ENCODE measurements at regions not wholly inside any gene's neighbourhood (a gene's known extent, or its start where the extent isn't known, plus 50 kb on each side); places are given as distances from the start of the nearest gene placed in this dataset.

- no peak for TF ChIP-seq CTCF (IDR thresholded peaks at IDR 0.05; ENCODE audit: low read depth, low read length)
- no peaks in the 10 kb centered on the region for H3K36me3 ChIP-seq
- no peak overlapping the region for H3K4me3 ChIP-seq (ENCODE audit: low read depth, low read length)
- no peak for DNase-seq
- no peaks in the 10 kb centered on the region for H3K9me3 ChIP-seq (ENCODE audit: severe bottlenecking)
- H3K27me3 ChIP-seq (ENCODE audit: insufficient read depth, low read depth, severe bottlenecking): no peaks in the 10 kb centered on the region
- no peak overlapping the region for H3K27ac ChIP-seq
Measured at GRCh38 chr2:194205568-194206227, 1451.3 kb upstream of the SLC39A10 start.

- no peak for DNase-seq
- Histone ChIP-seq H3K27ac (no peak overlapping the region), H3K9me3 (ENCODE audit: severe bottlenecking) (no peaks in the 10 kb centered on the region), H3K27me3 (ENCODE audit: insufficient read depth, low read depth, severe bottlenecking) (no peaks in the 10 kb centered on the region), H3K4me3 (ENCODE audit: low read depth, low read length) (no peak overlapping the region), H3K36me3 (no peaks in the 10 kb centered on the region)
- TF ChIP-seq CTCF (IDR thresholded peaks at IDR 0.05; ENCODE audit: low read depth, low read length): no peak
Measured at GRCh38 chr2:194203898-194204297, 1453.1 kb upstream of the SLC39A10 start.

GRCh38 chr2:194182888-194183287, 1474.1 kb upstream of the SLC39A10 start:
- DNase-seq: no peak
- no peak for TF ChIP-seq CTCF (IDR thresholded peaks at IDR 0.05; ENCODE audit: low read depth, low read length)
- H3K9me3 ChIP-seq (ENCODE audit: severe bottlenecking): no peaks in the 10 kb centered on the region
- no peaks in the 10 kb centered on the region for H3K27me3 ChIP-seq (ENCODE audit: insufficient read depth, low read depth, severe bottlenecking)
- no peak overlapping the region for H3K27ac ChIP-seq
- no peaks in the 10 kb centered on the region for H3K36me3 ChIP-seq
- H3K4me3 ChIP-seq (ENCODE audit: low read depth, low read length): no peak overlapping the region

GRCh38 chr2:194176134-194176533, 1480.9 kb upstream of the SLC39A10 start:
- H3K4me3 ChIP-seq (ENCODE audit: low read depth, low read length): no peak overlapping the region
- no peak for TF ChIP-seq CTCF (IDR thresholded peaks at IDR 0.05; ENCODE audit: low read depth, low read length)
- no peak for DNase-seq
- H3K9me3 ChIP-seq (ENCODE audit: severe bottlenecking): no peaks in the 10 kb centered on the region
- no peaks in the 10 kb centered on the region for H3K36me3 ChIP-seq
- H3K27me3 ChIP-seq (ENCODE audit: insufficient read depth, low read depth, severe bottlenecking): no peaks in the 10 kb centered on the region
- no peak overlapping the region for H3K27ac ChIP-seq

GRCh38 chr2:194166818-194167217, 1490.2 kb upstream of the SLC39A10 start:
- no peaks in the 10 kb centered on the region for H3K36me3 ChIP-seq
- DNase-seq: peak; percentile 28
- no peak overlapping the region for H3K27ac ChIP-seq
- no peak overlapping the region for H3K4me3 ChIP-seq (ENCODE audit: low read depth, low read length)
- no peaks in the 10 kb centered on the region for H3K9me3 ChIP-seq (ENCODE audit: severe bottlenecking)
- no peaks in the 10 kb centered on the region for H3K27me3 ChIP-seq (ENCODE audit: insufficient read depth, low read depth, severe bottlenecking)
- TF ChIP-seq CTCF (IDR thresholded peaks at IDR 0.05; ENCODE audit: low read depth, low read length): peak; percentile 58

GRCh38 chr2:194155431-194155830, 1501.6 kb upstream of the SLC39A10 start:
- no peak overlapping the region for H3K4me3 ChIP-seq (ENCODE audit: low read depth, low read length)
- no peak for TF ChIP-seq CTCF (IDR thresholded peaks at IDR 0.05; ENCODE audit: low read depth, low read length)

More at GRCh38 chr2:194155431-194155830, 1501.6 kb upstream of the SLC39A10 start:
- no peaks in the 10 kb centered on the region for H3K27me3 ChIP-seq (ENCODE audit: insufficient read depth, low read depth, severe bottlenecking)
- H3K9me3 ChIP-seq (ENCODE audit: severe bottlenecking): no peaks in the 10 kb centered on the region
- H3K36me3 ChIP-seq: no peaks in the 10 kb centered on the region
- no peak for DNase-seq
- no peak overlapping the region for H3K27ac ChIP-seq

Data from WERI-Rb-1 (cell line).